ENCODE measurements at regions not wholly inside any gene's neighbourhood (a gene's known extent, or its start where the extent isn't known, plus 50 kb on each side); places are given as distances from the start of the nearest gene placed in this dataset.
"Not testable (repeated sequence)": the region's sequence is repeated elsewhere in the genome, so short reads cannot be mapped to it uniquely, and the experiment has no call there.

DNA sequence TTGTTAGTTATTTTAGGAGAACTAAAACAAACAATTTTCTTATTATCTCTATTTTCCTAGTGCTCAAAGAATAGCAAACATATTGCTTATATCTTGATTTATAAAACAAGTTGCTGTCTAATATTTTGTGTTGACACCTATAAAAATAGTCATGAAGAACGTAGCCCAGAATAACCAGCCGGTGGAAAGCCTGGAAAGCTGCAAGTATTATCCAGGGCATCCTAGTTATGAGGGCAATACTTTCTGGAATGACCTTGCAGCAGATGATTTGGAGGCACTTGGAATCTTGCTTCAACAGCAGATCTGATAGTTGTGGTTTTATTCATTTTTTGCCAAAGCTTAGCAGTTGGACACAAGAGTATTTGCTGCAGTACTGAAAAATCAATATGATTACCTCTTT, 948.7 kb downstream of the LRFN5 start:
- DNase-seq, result no peak

DNA sequence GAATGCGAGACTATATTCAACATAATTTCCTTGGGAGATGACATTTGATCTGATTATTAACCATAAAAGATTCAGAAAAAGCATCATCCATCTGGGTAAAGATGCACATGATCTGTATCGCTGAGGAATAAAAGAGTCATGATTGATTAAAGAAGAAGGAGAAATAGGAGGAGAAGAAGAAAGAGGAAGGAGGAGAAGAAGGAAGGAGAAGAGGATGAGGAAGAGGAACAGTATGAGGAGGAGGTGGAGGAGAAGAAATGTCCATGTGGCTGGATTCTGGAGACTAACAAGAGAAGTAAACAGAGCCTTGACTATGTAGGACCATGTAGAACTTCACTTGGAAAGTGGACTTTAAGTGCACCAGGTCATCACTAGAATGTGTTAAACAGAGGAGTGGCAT, 947.4 kb downstream of the LRFN5 start:
- no peak for DNase-seq

DNA sequence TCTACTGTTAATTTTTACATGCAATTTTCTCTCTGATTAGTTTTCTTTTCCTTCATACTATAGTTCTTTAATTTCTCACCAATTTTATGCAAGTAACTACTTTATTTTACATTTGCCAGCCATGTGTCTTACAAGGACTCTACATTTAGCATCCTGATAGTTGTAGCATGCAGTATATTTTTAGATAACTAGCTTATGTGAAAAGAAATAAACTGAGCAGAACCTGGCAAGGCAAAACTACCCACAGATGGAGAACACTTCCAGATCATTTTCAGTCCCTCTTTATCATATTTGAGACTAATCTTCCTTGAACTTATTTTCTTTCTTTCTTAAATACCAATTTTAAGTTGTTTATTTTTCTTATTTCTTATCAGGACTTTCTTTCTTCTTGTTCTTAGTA, 943.6 kb downstream of the LRFN5 start:
- DNase-seq, result no peak

DNA sequence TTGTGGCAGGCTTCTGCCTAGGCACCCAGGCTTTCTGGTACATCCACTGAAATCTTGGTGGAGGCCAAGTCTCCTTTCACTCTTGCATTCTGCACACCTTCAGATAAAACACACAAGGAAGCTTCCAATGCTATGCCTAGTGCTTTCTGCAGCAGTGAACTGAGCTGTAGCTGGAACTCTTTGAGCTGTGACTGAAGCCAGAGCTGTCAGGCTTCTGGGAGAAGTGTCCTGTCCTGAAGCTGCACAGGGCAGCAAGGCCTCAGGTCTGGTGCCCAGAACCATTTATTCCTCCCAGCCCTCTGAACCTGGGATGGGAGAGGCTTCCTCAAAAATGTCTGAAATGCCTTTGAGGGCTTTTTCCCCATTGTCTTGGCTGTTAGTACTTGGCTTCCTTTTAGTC, 941.7 kb downstream of the LRFN5 start:
- no peak for DNase-seq

DNA sequence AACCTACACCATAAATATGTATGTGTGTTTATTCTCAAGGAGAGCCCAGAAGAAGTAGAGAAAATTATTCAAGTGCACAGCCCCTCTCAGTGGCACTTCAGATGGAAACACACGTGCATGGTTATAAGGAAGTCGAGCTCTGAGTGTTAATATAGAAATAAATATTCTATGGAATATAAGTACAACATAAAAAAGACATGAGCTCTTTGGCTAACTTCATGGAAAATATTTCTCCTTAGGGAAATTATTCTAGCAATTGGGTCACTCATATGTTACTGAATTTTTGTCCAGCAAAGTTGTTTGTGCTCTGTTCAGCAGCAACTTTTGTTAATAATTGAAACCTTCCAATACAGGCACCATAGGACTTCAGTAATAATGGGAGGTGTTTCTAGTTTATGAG, 939.0 kb downstream of the LRFN5 start:
- no peak for DNase-seq

DNA sequence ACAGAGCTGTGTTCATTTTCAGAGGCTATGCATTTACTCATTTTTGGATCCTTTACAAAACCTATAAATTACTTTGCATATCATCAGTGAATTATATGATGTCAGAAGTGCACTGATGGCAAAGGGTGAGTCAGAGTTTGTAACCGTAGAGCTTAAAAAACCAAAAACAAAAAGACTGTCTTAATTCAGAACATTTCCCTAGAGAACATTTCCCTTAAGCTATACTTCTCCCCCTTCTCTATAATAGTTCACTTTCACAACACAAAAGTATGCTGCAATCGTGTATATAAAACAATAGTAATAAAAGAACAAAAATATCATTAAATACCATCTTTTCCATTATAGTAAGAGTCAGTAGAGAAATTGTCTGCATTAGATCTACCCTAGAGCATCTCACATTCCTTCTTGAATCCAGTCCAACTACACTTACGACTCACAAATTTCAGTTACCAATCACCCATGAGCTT, 934.9 kb downstream of the LRFN5 start:
- DNase-seq, result no peak

DNA sequence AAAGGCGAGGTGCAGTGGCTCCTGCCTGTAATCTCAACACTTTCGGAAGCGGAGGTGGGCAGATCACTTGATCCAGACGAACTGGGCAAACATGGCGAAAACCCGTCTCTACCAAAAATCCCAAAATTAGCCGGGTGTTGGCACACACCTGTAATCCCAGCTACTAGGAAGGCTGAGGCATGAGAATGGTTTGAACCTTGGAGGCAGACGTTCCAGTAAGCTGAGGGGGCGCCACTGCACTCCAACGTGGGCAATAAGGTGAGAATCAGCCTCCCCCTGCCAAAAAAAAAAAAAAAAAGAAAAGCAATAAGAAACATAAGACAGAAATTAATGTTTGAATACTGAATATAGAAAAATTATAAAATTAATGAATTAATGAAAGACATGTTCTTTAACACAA, 928.7 kb downstream of the LRFN5 start:
- DNase-seq, result no peak

DNA sequence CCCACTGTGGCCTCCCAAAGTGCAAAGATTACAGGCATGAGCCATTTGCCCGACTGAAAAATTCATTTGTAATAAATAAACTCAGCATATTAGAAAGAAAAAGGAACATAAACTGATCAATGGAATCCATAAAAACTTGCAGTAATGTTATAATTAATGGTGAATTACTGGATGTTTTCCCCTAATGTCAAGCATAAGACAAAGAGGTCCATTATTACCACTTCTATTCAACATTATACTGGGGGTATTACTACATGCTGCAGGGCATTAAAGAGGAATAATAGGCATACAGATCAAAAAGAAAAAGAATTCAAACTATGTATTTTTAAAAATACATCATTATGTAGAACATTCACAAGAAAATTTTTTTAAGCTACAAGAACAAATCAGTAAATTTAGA, 926.8 kb downstream of the LRFN5 start:
- DNase-seq, result no peak

DNA sequence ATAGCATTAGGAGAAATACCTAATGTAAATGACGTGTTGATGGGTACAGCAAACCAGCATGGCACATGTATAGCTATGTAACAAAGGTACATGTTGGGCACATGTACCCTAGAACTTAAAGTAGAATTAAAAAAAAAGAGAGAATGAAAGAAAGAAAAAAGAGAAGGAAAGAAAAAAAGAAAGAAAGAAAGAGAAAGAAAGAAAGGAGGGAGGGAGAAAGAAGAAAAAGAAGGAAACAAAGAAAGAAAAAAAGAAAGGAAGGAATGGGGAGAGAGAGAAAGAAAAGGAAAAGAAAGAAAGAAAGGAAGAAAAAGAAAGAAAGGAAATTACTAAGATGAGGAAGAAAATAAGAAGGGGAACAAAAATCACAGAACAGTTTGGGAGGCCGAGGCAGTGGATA, 925.5 kb downstream of the LRFN5 start:
- DNase-seq, result no peak

DNA sequence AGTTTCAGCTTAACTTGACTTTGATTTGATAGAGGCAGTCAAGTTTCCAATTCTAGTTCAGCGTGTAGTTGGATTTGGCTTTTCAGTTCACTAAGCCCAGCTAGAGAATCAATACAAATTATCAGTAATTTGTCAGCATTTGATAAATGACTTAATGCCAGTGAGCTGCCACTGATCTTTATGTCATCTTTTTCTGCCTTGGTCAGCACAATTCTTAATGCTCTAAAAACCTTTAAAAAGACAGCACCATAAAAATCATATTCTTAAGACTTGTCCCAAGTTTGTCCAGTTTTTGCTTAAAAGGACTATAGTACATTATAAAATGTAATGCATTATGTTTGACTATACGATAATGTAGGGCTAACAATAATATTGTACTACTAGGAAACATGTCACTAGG, 920.5 kb downstream of the LRFN5 start:
- DNase-seq, result no peak

DNA sequence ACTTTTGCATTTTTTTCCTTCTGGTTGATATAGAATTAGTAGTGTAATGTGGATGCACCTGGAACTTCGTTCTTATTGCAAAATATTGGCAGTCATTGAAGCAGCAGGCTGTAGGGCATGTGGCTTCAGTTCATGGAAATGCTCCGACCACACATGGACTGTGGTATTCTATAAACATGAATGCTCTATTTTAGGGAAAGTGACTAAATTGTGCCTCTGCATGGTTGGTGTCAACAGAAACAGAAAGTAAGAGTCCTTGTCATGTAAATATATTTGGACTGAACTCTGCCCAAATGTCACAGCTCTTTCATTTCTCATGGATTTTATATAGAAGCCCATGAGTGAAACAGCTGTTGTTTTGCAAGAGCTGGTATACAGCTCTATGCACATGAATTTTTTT, 917.0 kb downstream of the LRFN5 start:
- DNase-seq, result peak; percentile 57 to 74

DNA sequence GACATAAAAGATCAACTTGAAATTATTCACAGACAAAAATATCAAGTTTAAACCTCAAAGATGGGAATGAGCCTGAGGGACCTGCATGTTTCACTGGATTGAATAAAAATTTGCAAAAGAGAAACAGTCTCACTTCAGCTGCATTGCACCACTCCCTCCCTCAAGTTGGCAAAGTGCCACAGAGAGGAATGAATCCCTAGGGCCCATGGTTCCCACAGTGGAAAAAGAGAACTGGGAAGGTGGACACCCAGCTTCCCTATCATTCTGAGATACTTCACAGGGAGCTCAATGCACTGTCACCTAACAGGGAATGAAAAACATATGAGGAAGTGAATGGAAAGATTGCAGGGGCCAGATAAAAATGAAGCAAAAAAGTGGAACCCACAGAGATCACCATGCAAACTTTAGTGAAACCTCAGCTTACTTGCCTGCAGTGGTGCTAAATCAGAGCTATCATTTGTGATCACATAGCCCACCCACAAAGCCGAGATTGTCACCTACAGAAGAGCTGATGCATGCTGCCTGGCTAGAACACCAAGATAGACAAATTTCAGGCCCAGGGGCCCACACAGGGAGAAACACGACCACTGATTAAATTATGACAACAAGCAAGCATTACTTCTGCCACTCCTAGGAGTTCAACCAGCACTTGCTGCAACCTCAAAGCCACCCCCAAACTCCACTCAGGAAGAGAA, 911.3 kb downstream of the LRFN5 start:
- peak; percentile 34 to 53 for DNase-seq

DNA sequence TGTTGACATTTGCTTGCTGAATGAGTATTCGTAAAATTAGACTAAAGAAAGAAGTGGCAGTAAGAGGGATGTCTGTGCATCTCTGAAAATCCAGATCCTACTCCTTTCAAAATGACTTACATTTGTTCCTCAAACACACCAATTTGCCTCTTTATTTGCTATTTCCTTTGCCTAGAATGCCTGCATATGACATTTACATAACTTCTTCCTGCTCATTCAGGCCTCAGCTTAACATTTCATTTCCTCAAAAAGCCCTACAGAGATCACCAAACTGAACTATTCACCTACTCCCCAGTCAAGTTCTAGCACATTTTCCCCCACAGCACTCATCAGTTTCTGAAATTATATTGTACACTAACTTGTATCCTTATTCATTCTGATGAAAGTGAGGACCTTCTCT, 907.2 kb downstream of the LRFN5 start:
- DNase-seq, result peak in 1 of 2 donors; percentile 21

DNA sequence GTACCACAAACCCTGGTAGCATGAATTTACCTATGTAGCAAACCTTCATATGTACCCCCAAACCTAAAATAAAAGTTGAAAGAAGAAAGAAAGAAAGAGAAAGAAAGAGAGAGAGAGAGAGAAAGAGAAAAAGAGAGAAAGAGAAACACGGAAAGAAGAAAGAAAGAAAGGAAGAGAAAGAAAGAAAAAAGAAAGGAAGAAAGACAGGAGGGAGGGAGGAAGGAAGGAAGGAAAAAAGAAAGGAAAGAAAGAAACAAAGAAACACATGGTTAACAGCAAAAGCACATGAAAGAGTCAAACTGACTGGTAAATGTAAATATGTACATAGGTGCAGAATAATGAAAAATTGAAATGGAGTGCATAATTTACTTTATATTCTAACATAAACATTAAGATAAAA, 903.4 kb downstream of the LRFN5 start:
- DNase-seq, result no peak

DNA sequence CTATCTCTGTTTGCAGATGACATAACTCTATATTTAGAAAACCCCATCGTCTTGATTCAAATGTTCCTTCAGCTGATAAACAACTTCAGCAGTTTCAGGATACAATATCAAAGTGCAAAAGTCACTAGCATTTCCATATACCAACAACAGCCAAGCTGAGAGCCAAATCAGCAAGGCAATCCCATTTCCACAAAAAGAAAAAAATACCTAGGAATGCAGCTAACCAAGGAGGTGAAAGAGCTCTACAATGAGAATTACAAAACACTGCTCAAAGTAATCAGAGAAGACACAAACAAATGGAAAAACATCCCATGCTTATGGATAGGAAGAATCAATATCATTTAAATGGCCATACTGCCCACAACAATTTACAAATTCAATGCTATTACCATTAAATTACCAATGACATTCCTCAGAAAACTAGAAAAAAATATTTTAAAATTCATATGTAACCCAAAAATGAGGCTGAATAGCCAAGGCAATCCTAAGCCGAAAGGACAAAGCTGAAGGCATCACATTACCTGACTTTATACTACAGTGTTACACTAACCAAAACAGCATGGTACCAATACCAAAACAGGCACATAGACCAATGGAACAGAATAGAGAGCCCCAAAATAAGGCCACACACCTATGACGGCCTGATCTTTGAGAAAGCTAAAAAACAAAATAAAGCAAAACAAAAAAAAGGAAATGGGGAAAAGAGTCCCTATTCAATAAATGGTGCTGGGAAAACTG, 901.7 kb downstream of the LRFN5 start:
- no peak for DNase-seq

DNA sequence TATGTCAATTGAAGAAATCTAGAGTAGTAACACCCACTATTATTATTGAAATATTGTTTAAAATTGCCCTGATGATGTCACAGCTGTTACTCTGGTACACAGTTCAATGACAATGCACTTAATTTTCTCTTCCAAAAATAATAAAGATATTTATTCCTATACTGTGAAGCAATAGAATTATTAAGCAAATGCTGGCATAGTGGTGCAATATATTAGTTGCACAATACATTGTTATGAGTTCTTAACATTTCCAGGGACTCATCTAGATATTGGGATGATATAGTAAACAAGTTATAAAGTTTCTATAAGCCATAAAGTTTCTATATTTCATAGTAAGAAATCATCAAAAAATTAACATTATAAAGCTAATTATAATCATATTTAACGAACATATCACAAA, 897.8 kb downstream of the LRFN5 start:
- DNase-seq, result peak in 1 of 2 donors; percentile 32

DNA sequence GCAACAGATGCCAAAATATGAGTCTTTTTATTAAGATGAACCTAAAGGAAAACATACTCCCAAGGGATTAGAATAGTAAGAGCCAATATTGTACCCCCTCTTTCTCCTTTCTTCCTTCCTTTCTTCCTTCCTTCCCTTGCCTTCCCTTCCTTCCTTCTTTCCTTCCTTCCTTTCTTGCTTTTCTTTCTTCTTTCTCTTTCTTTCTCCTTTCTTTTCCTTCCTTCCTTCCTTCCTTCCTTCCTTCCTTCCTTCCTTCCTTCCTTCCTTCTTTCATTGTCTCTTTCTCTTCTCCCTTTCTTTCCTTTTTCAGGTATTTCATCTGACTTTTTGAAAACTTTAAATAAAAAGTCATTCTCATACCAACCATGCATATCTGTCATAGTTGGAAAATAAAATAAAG, 892.5 kb downstream of the LRFN5 start:
- DNase-seq, result no peak

DNA sequence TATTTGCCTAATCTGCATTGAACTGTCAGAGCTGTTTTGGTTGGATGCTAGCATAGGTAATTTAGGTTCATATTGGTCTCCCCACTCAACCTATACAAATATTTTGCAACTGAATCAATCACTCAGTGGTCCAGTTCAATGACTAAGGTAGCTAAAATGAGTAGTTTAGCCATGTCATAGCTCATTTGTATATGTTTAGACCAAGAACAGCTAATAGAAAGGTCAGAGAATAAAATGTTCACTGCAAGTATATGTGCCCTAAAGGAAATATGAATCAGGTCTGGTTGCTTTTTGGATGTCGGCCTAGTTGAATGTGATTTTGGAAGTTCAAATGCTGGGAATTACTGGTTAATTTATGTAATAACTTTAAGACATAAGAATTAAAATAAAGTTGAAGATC, 883.9 kb downstream of the LRFN5 start:
- no peak for DNase-seq

DNA sequence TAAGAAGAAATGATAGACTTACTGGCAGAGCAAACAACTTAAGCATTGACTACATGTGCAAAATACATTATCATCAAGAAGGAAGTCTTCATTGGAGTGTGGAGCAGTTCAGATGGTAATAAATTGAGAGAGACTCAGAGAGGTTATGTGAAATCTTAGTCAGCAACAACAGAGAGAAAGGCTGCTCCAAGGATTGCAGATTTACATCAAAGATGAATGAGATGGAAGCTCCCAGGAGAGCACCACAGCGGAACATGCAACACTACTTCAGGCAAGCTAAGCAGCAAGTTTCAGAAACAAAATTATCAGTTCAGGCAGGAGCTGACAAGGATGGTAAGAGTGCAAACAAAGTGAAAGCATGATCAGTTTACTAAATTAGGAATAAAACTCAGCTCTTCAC, 882.3 kb downstream of the LRFN5 start:
- DNase-seq, result no peak

DNA sequence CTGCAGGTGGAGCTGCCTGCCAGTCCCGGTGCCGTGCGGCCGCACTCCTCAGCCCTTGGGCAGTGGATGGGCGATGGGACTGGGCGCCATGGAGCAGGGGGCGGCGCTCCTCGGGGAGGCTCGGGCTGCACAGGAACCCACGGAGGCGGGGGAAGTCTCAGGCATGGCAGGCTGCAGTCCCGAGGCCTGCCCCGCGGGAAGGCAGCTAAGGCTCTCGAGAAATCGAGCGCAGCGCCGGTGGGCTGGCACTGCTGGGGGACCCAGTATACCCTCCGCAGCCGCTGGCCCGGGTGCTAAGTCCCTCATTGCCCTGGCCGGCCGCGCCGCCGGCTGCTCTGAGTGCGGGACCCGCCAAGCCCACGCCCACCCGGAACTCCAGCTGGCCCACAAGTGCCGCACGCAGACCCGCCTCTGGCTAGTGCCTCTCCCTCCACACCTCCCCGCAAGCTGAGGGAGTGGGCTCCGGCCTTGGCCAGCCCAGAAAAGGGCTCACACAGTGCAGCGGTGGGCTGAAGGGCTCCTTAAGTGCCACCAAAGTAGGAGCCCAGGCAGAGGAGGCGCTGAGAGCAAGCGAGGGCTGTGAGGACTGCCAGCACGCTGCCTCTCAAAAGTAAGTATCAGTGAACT, 875.8 kb downstream of the LRFN5 start:
- DNase-seq, result not testable (repeated sequence)

DNA sequence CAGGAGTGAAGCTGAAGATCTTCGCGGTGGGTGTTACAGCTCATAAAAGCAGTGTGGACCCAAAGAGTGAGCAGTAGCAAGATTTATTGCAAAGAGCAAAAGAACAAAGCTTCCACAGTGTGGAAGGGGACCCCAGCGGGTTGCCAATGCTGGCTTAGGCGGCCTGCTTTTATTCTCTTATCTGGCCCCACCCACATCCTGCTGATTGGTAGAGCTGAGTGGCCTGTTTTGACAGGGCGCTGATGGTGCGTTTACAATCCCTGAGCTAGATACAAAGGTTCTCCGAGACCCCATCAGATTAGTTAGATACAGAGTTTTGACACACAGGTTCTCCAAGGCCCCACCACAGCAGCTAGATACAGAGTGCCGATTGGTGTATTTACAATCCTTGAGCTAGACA, 875.0 kb downstream of the LRFN5 start:
- DNase-seq, result not testable (repeated sequence)

DNA sequence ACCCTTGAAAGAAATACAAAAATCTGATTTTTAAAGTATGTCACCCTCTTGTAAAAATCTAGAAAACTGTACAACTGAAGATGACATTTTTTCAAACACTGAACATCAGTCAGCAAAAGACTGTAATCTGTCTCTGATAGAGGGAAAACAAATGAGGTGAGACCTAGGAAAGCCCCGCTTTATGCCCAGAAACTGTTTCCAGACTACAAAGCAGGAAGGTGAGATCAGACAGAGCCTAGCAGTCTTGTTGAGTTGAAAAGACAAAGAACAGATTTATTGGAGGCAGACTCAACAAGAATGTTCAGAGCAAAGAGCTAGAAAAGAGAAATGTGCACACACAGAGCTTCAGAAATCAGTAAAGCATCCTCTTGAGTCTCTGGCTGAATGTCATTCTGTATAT, 873.6 kb downstream of the LRFN5 start:
- no peak for DNase-seq

DNA sequence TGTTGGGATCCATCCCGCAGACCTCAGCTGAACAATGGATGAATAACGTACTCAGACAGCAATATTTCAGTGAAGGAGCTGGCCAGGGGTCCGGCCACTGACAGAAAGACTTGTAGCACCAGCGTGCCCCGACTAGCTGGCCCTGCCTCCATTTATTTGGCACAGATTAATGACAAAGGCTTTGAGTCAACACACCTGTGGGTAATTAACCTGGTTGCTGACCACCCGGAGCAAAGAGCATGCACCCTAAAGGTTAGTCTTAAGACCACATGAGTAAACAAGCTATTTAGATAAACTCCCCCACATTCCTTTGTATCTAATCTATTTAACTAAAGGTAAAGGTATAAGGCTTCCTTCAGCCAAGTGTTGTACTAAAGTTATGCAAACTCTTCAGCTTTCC, 868.6 kb downstream of the LRFN5 start:
- no peak for DNase-seq

DNA sequence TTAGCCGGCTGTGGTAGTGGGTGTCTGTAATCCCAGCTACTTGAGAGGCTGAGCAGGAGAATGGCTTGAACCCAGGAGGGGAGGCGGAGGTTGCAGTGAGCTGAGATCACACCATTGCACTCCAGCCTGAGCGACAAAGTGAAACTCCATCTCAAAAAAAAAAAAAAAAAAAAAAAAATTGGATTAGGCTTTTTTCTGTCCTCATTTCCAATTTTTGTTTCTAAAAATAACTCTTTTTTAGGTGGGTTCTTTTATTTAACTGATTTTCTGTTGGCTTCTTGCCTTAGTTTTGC, 863.7 kb downstream of the LRFN5 start:
- no peak for DNase-seq
